H9 (cell line): ENCODE measurements at regions not wholly inside any gene's neighbourhood (a gene's known extent, or its start where the extent isn't known, plus 50 kb on each side); places are given as distances from the start of the nearest gene placed in this dataset.

Experiments
- DNase-seq: peaks from one replicate; pipeline ENCODE4 v3.0.0-alpha.2; 2017
- H2AFZ ChIP-seq: one replicate; pipeline ENCODE4 v1.6.1; 2013; ENCODE audit warnings: mild to moderate bottlenecking, low read length, control low read depth, moderate library complexity
- H2AK5ac ChIP-seq: 2 replicates; pipeline ENCODE4 v1.6.1; 2013; ENCODE audit warnings: low read length, control low read depth, mixed read lengths; ENCODE audit not compliant: insufficient read length
- H2BK120ac ChIP-seq: one replicate; pipeline ENCODE4 v1.6.1; 2013; ENCODE audit warnings: low read depth, mild to moderate bottlenecking, low read length, control low read depth, inconsistent platforms; ENCODE audit not compliant: poor library complexity, severe bottlenecking
- H2BK12ac ChIP-seq: 2 replicates; pipeline ENCODE4 v1.6.1; 2013; ENCODE audit warnings: low read length, control low read depth, mixed read lengths, low read depth; ENCODE audit not compliant: insufficient read length
- H2BK15ac ChIP-seq: 2 replicates; pipeline ENCODE4 v1.6.1; 2013; ENCODE audit warnings: low read depth, low read length, control low read depth
- H2BK20ac ChIP-seq: one replicate; pipeline ENCODE4 v1.6.1; 2013; ENCODE audit warnings: low read depth, mild to moderate bottlenecking, low read length, control low read depth, inconsistent platforms; ENCODE audit not compliant: poor library complexity, severe bottlenecking
- H2BK5ac ChIP-seq: 2 replicates; pipeline ENCODE4 v1.6.1; 2013; ENCODE audit warnings: low read length, control low read depth, mixed read lengths; ENCODE audit not compliant: insufficient read length
- H3K14ac ChIP-seq: 2 replicates; pipeline ENCODE4 v1.6.1; 2013; ENCODE audit warnings: low read length, control low read depth; ENCODE audit not compliant: insufficient read depth
- H3K18ac ChIP-seq: 2 replicates; pipeline ENCODE4 v1.6.1; 2013; ENCODE audit warnings: low read depth, mild to moderate bottlenecking, mixed read lengths, low read length, control low read depth; ENCODE audit not compliant: insufficient read length
- H3K23ac ChIP-seq: 2 replicates; pipeline ENCODE4 v1.6.1; 2013; ENCODE audit warnings: low read length, control low read depth, mixed read lengths, low read depth; ENCODE audit not compliant: insufficient read length
- H3K23me2 ChIP-seq: 2 replicates; pipeline ENCODE4 v1.6.1; 2013; ENCODE audit warnings: low read depth, mild to moderate bottlenecking, mixed read lengths, low read length, control low read depth; ENCODE audit not compliant: insufficient read length, poor library complexity, severe bottlenecking
- H3K27ac ChIP-seq: 2 replicates; pipeline ENCODE4 v1.5.1; 2013; ENCODE audit warnings: low read length, control low read depth, mixed read lengths, low read depth; ENCODE audit not compliant: insufficient read length
- H3K27me3 ChIP-seq: 2 replicates; pipeline ENCODE4 v1.6.1; 2013; ENCODE audit warnings: low read length, control low read depth, inconsistent platforms; ENCODE audit not compliant: insufficient read depth
- H3K4ac ChIP-seq: 2 replicates; pipeline ENCODE4 v1.6.1; 2013; ENCODE audit warnings: low read depth, mild to moderate bottlenecking, control low read depth, inconsistent platforms, low read length, moderate library complexity
- H3K4me1 ChIP-seq: 2 replicates; pipeline ENCODE4 v1.6.1; 2013; ENCODE audit warnings: low read length, control low read depth, inconsistent platforms; ENCODE audit not compliant: insufficient read depth
- H3K4me2 ChIP-seq: 2 replicates; pipeline ENCODE4 v1.6.1; 2013; ENCODE audit warnings: low read length, control low read depth, mixed read lengths; ENCODE audit not compliant: insufficient read length, insufficient read depth
- H3K56ac ChIP-seq: 2 replicates; pipeline ENCODE4 v1.6.1; 2013; ENCODE audit warnings: low read depth, mild to moderate bottlenecking, mixed read lengths, low read length, control low read depth; ENCODE audit not compliant: insufficient read length
- H3K79me1 ChIP-seq: 2 replicates; pipeline ENCODE4 v1.6.1; 2013; ENCODE audit warnings: low read depth, mild to moderate bottlenecking, moderate library complexity, low read length, control low read depth, inconsistent platforms; ENCODE audit not compliant: insufficient read depth, poor library complexity, severe bottlenecking
- H3K79me2 ChIP-seq: 2 replicates; pipeline ENCODE4 v1.6.1; 2013; ENCODE audit warnings: low read length, control low read depth, inconsistent platforms; ENCODE audit not compliant: insufficient read depth
- H3K9ac ChIP-seq: 2 replicates; pipeline ENCODE4 v1.6.1; 2013; ENCODE audit warnings: low read length, control low read depth, mixed read lengths; ENCODE audit not compliant: insufficient read length; ENCODE audit errors: extremely low read depth
- H3K9me3 ChIP-seq: one replicate; pipeline ENCODE4 v1.6.1; 2013; ENCODE audit warnings: low read depth, low read length, inconsistent platforms; ENCODE audit not compliant: control insufficient read depth
- H3T11ph ChIP-seq: one replicate; pipeline ENCODE4 v1.6.1; 2013; ENCODE audit warnings: mild to moderate bottlenecking, low read length, control low read depth, inconsistent platforms
- H4K20me1 ChIP-seq: one replicate; pipeline ENCODE4 v1.6.1; 2013; ENCODE audit not compliant: control insufficient read depth, insufficient read length, insufficient read depth
- H4K5ac ChIP-seq: 2 replicates; pipeline ENCODE4 v1.6.1; 2013; ENCODE audit warnings: low read depth, mild to moderate bottlenecking, mixed read lengths, low read length, control low read depth; ENCODE audit not compliant: insufficient read length
- H4K8ac ChIP-seq: replicated peaks from 2 replicates; pipeline ENCODE4 v1.6.1; 2013; ENCODE audit warnings: low read length, control low read depth, mixed read lengths, low read depth; ENCODE audit not compliant: insufficient read length
- H4K91ac ChIP-seq: 2 replicates; pipeline ENCODE4 v1.6.1; 2013; ENCODE audit warnings: low read depth, mild to moderate bottlenecking, moderate library complexity, mixed read lengths, low read length, control low read depth; ENCODE audit not compliant: insufficient read length
- H3K27ac Mint-ChIP-seq, 3 experiments: 2 replicates in 2 of 3; 3 replicates in 1 of 3; pipeline ENCODE4 v1.8.0; 2020 to 2021; ENCODE audit warnings: mixed read lengths in 3 of 3, mild to moderate bottlenecking in 1 of 3, moderate library complexity in 1 of 3
- H3K27me3 Mint-ChIP-seq: 2 replicates; pipeline ENCODE4 v1.8.0; 2021; ENCODE audit warnings: low read depth, mild to moderate bottlenecking, moderate library complexity, mixed read lengths
- H3K36me3 Mint-ChIP-seq, 3 experiments: 2 replicates in 2 of 3; 3 replicates in 1 of 3; pipeline ENCODE4 v1.8.0; 2020 to 2021; ENCODE audit warnings: low read depth in 3 of 3, mixed read lengths in 3 of 3; ENCODE audit not compliant: insufficient read depth in 1 of 3
- H3K4me1 Mint-ChIP-seq, 2 experiments: 2 replicates each; pipeline ENCODE4 v1.8.0; 2020; ENCODE audit warnings: mixed read lengths in 2 of 2
- H3K4me3 Mint-ChIP-seq, 2 experiments: 2 replicates in 1 of 2; 3 replicates in 1 of 2; pipeline ENCODE4 v1.8.0; 2020 to 2021; ENCODE audit warnings: mild to moderate bottlenecking in 2 of 2, mixed read lengths in 2 of 2, moderate library complexity in 1 of 2
- H3K9me3 Mint-ChIP-seq, 2 experiments: 2 replicates in 1 of 2; 3 replicates in 1 of 2; pipeline ENCODE4 v1.8.0; 2020; ENCODE audit warnings: mild to moderate bottlenecking in 2 of 2, mixed read lengths in 2 of 2, moderate library complexity in 1 of 2
- CTCF ChIP-seq: fragments of 200-600 bp; sonication (generic); conservative IDR thresholded peaks from 3 replicates; pipeline ENCODE4 v1.8.0; 2021; ENCODE audit warnings: antibody characterized with exemption, mild to moderate bottlenecking
- WGBS: extraction: QIAGEN DNeasy Blood & Tissue Kit; methylation state at CpG from one replicate; pipeline ENCODE4 v1.1.7; 2013; ENCODE audit warnings: missing lambda C conversion rate, low lambda C conversion rate, mixed read lengths; ENCODE audit not compliant: insufficient read length; ENCODE audit errors: extremely low coverage; 5-methylcytosine and 5-hydroxymethylcytosine counted together

- H3K9ac ChIP-seq = no peak overlapping the region
- no peaks in the 10 kb centered on the region for H3K4me1 ChIP-seq
- Mint-ChIP-seq H3K9me3 (no peaks in the 10 kb centered on the region), H3K27ac (no peak overlapping the region), H3K4me1 (no peaks in the 10 kb centered on the region), H3K4me3 (no peak overlapping the region), H3K27me3 (no peaks in the 10 kb centered on the region; the same call in 1 of the 2 replicates), H3K36me3 (no peaks in the 10 kb centered on the region)
- no peak overlapping the region for H2BK12ac ChIP-seq
- H3K4ac ChIP-seq = no peak overlapping the region
- no peak overlapping the region for H3T11ph ChIP-seq
- no peaks in the 10 kb centered on the region for H3K23me2 ChIP-seq
- peaks cover 2% of the 10 kb centered on the region; the same call in 1 of the 2 replicates for H3K27me3 ChIP-seq
- no CpG with 5 or more reads among the region's 5 CpGs for WGBS
- H3K18ac ChIP-seq = no peak overlapping the region
- H4K5ac ChIP-seq = no peak overlapping the region
- H3K23ac ChIP-seq = no peak overlapping the region
- no peak overlapping the region for H2AK5ac ChIP-seq
- H3K14ac ChIP-seq = no peak overlapping the region
- no peak overlapping the region for H4K8ac ChIP-seq
- H4K91ac ChIP-seq = no peak overlapping the region
- H4K20me1 ChIP-seq = no peaks in the 10 kb centered on the region
- no peak overlapping the region for H2BK120ac ChIP-seq
- peaks cover 5% of the 10 kb centered on the region for H3K9me3 ChIP-seq
- no peak overlapping the region for H3K27ac ChIP-seq
- no peak overlapping the region for H2BK5ac ChIP-seq
- no peak overlapping the region for H3K4me2 ChIP-seq
- H3K79me2 ChIP-seq = no peaks in the 10 kb centered on the region
- H2BK20ac ChIP-seq = no peak overlapping the region
- no peak for DNase-seq
- H2BK15ac ChIP-seq = no peak overlapping the region
- TF ChIP-seq CTCF = no peak
- no peak overlapping the region for H3K56ac ChIP-seq
- no peaks in the 10 kb centered on the region for H3K79me1 ChIP-seq
- H2AFZ ChIP-seq = no peak overlapping the region
Observed at GRCh38 chr12:114902665-114903064, 218.7 kb upstream of the TBX3 start.
